Fibroblast of lung (primary cell): ENCODE measurements at regions not wholly inside any gene's neighbourhood (a gene's known extent, or its start where the extent isn't known, plus 50 kb on each side); places are given as distances from the start of the nearest gene placed in this dataset.

Experiments used
- DNase-seq, 2 donors: peaks; one replicate each; pipeline versions ENCODE4 v3.0.0 to v3.0.0-alpha.2; 2010; ENCODE audit warnings: low read depth in 2 of 2
- H2AFZ ChIP-seq: 2 replicates; pipeline ENCODE4 v1.5.1; 2012; ENCODE audit warnings: low read length, control low read depth, inconsistent platforms
- H3K27ac ChIP-seq: 2 replicates; pipeline ENCODE4 v1.5.1; 2011; ENCODE audit warnings: low read length, control low read depth; ENCODE audit not compliant: insufficient read depth
- H3K27me3 ChIP-seq: 2 replicates; pipeline ENCODE4 v1.5.1; 2011; ENCODE audit warnings: mild to moderate bottlenecking, low read length; ENCODE audit not compliant: control insufficient read depth, insufficient read depth
- H3K36me3 ChIP-seq: 2 replicates; pipeline ENCODE4 v1.5.1; 2011; ENCODE audit warnings: low read length; ENCODE audit not compliant: control insufficient read depth, insufficient read depth
- H3K4me1 ChIP-seq: 2 replicates; pipeline ENCODE4 v1.5.1; 2011; ENCODE audit warnings: low read length; ENCODE audit not compliant: control insufficient read depth, insufficient read depth; ENCODE audit errors: extremely low read depth
- H3K4me2 ChIP-seq: 2 replicates; pipeline ENCODE4 v1.5.1; 2011; ENCODE audit warnings: low read length, control low read depth; ENCODE audit not compliant: insufficient read depth; ENCODE audit errors: extremely low read depth
- H3K4me3 ChIP-seq, 4 experiments: fragments of 200-600 bp in 1 of 4; sonication (generic) in 1 of 4; replicated peaks in 1 of 4; 2 replicates each; pipeline ENCODE4 v1.5.1; 2011 to 2016; ENCODE audit warnings: low read length in 4 of 4, low read depth in 3 of 4, mild to moderate bottlenecking in 3 of 4, control low read depth in 2 of 4, inconsistent platforms in 1 of 4, mixed read lengths in 1 of 4; ENCODE audit not compliant: insufficient read depth in 1 of 4; ENCODE audit errors: control extremely low read depth in 1 of 4
- H3K79me2 ChIP-seq: 2 replicates; pipeline ENCODE4 v1.5.1; 2012; ENCODE audit warnings: mild to moderate bottlenecking, low read length, inconsistent platforms; ENCODE audit not compliant: control insufficient read depth, insufficient read depth
- H3K9ac ChIP-seq: 2 replicates; pipeline ENCODE4 v1.5.1; 2011; ENCODE audit warnings: mild to moderate bottlenecking, low read length, control low read depth; ENCODE audit not compliant: insufficient read depth
- H3K9me3 ChIP-seq: 2 replicates; pipeline ENCODE4 v1.5.1; 2012; ENCODE audit warnings: low read depth, low read length; ENCODE audit not compliant: control insufficient read depth, insufficient read depth
- H4K20me1 ChIP-seq: 2 replicates; pipeline ENCODE4 v1.5.1; 2011; ENCODE audit warnings: low read length; ENCODE audit not compliant: control insufficient read depth, insufficient read depth; ENCODE audit errors: extremely low read depth
- CTCF ChIP-seq, 2 donors: IDR thresholded peaks in 1 of 2; conservative IDR thresholded peaks in 1 of 2; 1 replicate in 1 of 2; 2 replicates in 1 of 2; pipeline ENCODE4 v1.5.1; 2011 to 2012; ENCODE audit warnings: low read length in 2 of 2, control low read depth in 1 of 2, inconsistent platforms in 1 of 2, low read depth in 1 of 2, mild to moderate bottlenecking in 1 of 2
- EZH2 ChIP-seq: IDR thresholded peaks from 2 replicates; pipeline ENCODE4 v1.5.1; 2012; ENCODE audit warnings: low read length, control low read depth, mild to moderate bottlenecking; ENCODE audit errors: missing control alignments

DNA sequence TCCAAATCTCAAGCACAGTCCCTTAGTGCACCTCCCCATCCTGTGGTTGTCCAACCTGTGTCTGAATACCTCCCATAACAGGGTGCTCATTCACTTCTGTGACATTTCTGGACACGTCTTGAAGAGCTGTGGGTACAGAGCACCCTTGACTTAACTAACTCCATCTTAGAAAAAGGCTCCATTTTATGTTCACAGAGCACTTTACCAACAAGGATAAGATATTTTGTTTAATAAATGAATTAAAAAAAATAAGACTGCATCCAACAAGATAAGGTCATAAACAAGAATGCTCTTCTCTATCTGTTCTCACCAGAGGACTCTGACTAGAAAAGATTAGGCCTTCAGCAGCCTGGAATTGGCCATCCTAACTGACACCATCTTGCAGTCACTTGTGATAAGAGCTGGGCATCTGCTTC lies 335.2 kb upstream of the ZNF32 start:
- TF ChIP-seq CTCF (conservative IDR thresholded peaks at IDR 0.05 in 1 of 2, IDR thresholded peaks at IDR 0.05 in 1 of 2; ENCODE audit: low read depth in 1 of 2, low read length in 2 of 2) = no peak
- no peak for TF ChIP-seq EZH2
- DNase-seq = no peak

DNA sequence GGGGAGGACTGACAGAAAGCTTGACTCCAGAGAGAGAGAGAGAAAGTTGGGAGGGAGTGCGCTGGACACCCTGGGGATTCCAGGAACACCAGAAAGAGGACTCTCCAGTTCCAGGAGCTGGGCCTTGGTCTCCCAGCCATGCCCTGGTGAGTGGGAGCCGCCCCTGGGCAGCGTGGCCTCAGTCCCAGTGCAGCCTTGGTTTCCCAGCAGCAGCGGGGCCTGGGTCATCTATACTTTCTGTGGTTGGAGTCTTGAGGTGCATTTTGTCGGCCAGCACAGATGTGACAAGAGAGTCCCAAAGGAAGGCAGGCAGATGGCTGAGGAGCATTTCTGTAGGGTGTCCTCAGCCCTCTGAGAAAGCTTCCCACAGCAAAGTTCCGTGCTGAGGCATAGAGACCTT lies 334.7 kb upstream of the ZNF32 start:
- no peak overlapping the region for H3K9ac ChIP-seq
- no peak for TF ChIP-seq EZH2
- TF ChIP-seq CTCF (conservative IDR thresholded peaks at IDR 0.05 in 1 of 2, IDR thresholded peaks at IDR 0.05 in 1 of 2; ENCODE audit: low read depth in 1 of 2, low read length in 2 of 2) = no peak

More for the DNA sequence above, 335.2 kb upstream of the ZNF32 start:
- Histone ChIP-seq H3K4me3 (no peak overlapping the region), H3K27ac (no peak overlapping the region), H3K4me1 (no peaks in the 10 kb centered on the region), H3K79me2 (no peaks in the 10 kb centered on the region), H3K9me3 (no peaks in the 10 kb centered on the region), H3K4me2 (no peak overlapping the region), H2AFZ (no peak overlapping the region), H3K27me3 (no peaks in the 10 kb centered on the region), H3K36me3 (no peaks in the 10 kb centered on the region), H3K9ac (no peak overlapping the region), H4K20me1 (no peaks in the 10 kb centered on the region)

GRCh38 chr10:43982250-43982649 lies 333.6 kb upstream of the ZNF32 start:
- H3K27me3 ChIP-seq = no peaks in the 10 kb centered on the region
- H3K4me3 ChIP-seq = no peak overlapping the region
- H3K4me2 ChIP-seq = no peak overlapping the region
- DNase-seq = no peak
- no peaks in the 10 kb centered on the region for H3K36me3 ChIP-seq
- H2AFZ ChIP-seq = no peak overlapping the region
- H3K9ac ChIP-seq = no peak overlapping the region
- no peak for TF ChIP-seq EZH2
- H3K79me2 ChIP-seq = no peaks in the 10 kb centered on the region
- H3K27ac ChIP-seq = no peak overlapping the region
- no peaks in the 10 kb centered on the region for H3K4me1 ChIP-seq
- H3K9me3 ChIP-seq = no peaks in the 10 kb centered on the region
- H4K20me1 ChIP-seq = no peaks in the 10 kb centered on the region

More for the DNA sequence above, 334.7 kb upstream of the ZNF32 start:
- Histone ChIP-seq H3K36me3 (no peaks in the 10 kb centered on the region), H3K27ac (no peak overlapping the region), H3K27me3 (no peaks in the 10 kb centered on the region), H3K4me2 (no peak overlapping the region), H3K79me2 (no peaks in the 10 kb centered on the region), H2AFZ (no peak overlapping the region), H4K20me1 (no peaks in the 10 kb centered on the region), H3K4me3 (no peak overlapping the region), H3K9me3 (no peaks in the 10 kb centered on the region), H3K4me1 (no peaks in the 10 kb centered on the region)
- DNase-seq = no peak
